KOPT-K1 (cell line): ENCODE measurements at regions not wholly inside any gene's neighbourhood (a gene's known extent, or its start where the extent isn't known, plus 50 kb on each side); places are given as distances from the start of the nearest gene placed in this dataset.

Experiments used
- H3K27ac ChIP-seq: fragments of 200-600 bp; sonication (generic); 2 replicates; pipeline ENCODE4 v1.5.1; 2016; ENCODE audit warnings: antibody characterized with exemption, mild to moderate bottlenecking, low read depth, low read length; ENCODE audit not compliant: poor library complexity, severe bottlenecking
- H3K36me3 ChIP-seq: fragments of 200-600 bp; sonication (generic); 2 replicates; pipeline ENCODE4 v1.5.1; 2017; ENCODE audit warnings: antibody characterized with exemption, mild to moderate bottlenecking, low read length, moderate library complexity; ENCODE audit not compliant: insufficient read depth
- H3K9me3 ChIP-seq: fragments of 200-600 bp; sonication (generic); 2 replicates; pipeline ENCODE4 v1.5.1; 2017; ENCODE audit warnings: antibody characterized with exemption, low read length, mild to moderate bottlenecking; ENCODE audit not compliant: insufficient read depth, poor library complexity, severe bottlenecking

GRCh38 chr13:74838096-74838495, 643.9 kb downstream of the TBC1D4 start:
- Histone ChIP-seq H3K9me3 (no peaks in the 10 kb centered on the region), H3K36me3 (no peaks in the 10 kb centered on the region), H3K27ac (no peak overlapping the region)

- no peaks in the 10 kb centered on the region for H3K9me3 ChIP-seq
- H3K27ac ChIP-seq: no peak overlapping the region
Measured at GRCh38 chr13:74836628-74837027, 645.3 kb downstream of the TBC1D4 start.

GRCh38 chr13:74835579-74835978, 646.4 kb downstream of the TBC1D4 start:
- Histone ChIP-seq H3K9me3 (no peaks in the 10 kb centered on the region), H3K27ac (no peak overlapping the region), H3K36me3 (no peaks in the 10 kb centered on the region)

More at GRCh38 chr13:74836628-74837027, 645.3 kb downstream of the TBC1D4 start:
- no peaks in the 10 kb centered on the region for H3K36me3 ChIP-seq

GRCh38 chr13:74825938-74826246, 656.1 kb downstream of the TBC1D4 start:
- Histone ChIP-seq H3K27ac (no peak overlapping the region), H3K36me3 (no peaks in the 10 kb centered on the region), H3K9me3 (no peaks in the 10 kb centered on the region)

GRCh38 chr13:74825152-74825937, 656.6 kb downstream of the TBC1D4 start:
- Histone ChIP-seq H3K36me3 (no peaks in the 10 kb centered on the region), H3K9me3 (no peaks in the 10 kb centered on the region), H3K27ac (no peak overlapping the region)

GRCh38 chr13:74820809-74821208, 661.2 kb downstream of the TBC1D4 start:
- Histone ChIP-seq H3K27ac (no peak overlapping the region), H3K36me3 (no peaks in the 10 kb centered on the region), H3K9me3 (no peaks in the 10 kb centered on the region)

GRCh38 chr13:74819549-74819948, 662.4 kb downstream of the TBC1D4 start:
- H3K36me3 ChIP-seq: no peaks in the 10 kb centered on the region
- no peak overlapping the region for H3K27ac ChIP-seq
- H3K9me3 ChIP-seq: no peaks in the 10 kb centered on the region

- Histone ChIP-seq H3K36me3 (no peaks in the 10 kb centered on the region), H3K27ac (no peak overlapping the region), H3K9me3 (no peaks in the 10 kb centered on the region)
Measured at GRCh38 chr13:74816737-74817136, 665.2 kb downstream of the TBC1D4 start.

GRCh38 chr13:74796157-74796556, 662.0 kb upstream of the KLF12 start:
- H3K36me3 ChIP-seq: no peaks in the 10 kb centered on the region

GRCh38 chr13:74795526-74795925, 661.3 kb upstream of the KLF12 start:
- no peaks in the 10 kb centered on the region for H3K36me3 ChIP-seq
- H3K9me3 ChIP-seq: no peaks in the 10 kb centered on the region
- no peak overlapping the region for H3K27ac ChIP-seq

More at GRCh38 chr13:74796157-74796556, 662.0 kb upstream of the KLF12 start:
- H3K9me3 ChIP-seq: no peaks in the 10 kb centered on the region
- no peak overlapping the region for H3K27ac ChIP-seq

- no peaks in the 10 kb centered on the region for H3K36me3 ChIP-seq
- H3K27ac ChIP-seq: no peak overlapping the region
- H3K9me3 ChIP-seq: no peaks in the 10 kb centered on the region
Measured at GRCh38 chr13:74794582-74794981, 660.4 kb upstream of the KLF12 start.

- H3K9me3 ChIP-seq: no peaks in the 10 kb centered on the region
- H3K36me3 ChIP-seq: no peaks in the 10 kb centered on the region
- H3K27ac ChIP-seq: no peak overlapping the region
Measured at GRCh38 chr13:74794147-74794546, 659.9 kb upstream of the KLF12 start.

GRCh38 chr13:74784959-74785358, 650.8 kb upstream of the KLF12 start:
- no peaks in the 10 kb centered on the region for H3K9me3 ChIP-seq
- H3K36me3 ChIP-seq: no peaks in the 10 kb centered on the region
- no peak overlapping the region for H3K27ac ChIP-seq

- Histone ChIP-seq H3K27ac (no peak overlapping the region), H3K36me3 (no peaks in the 10 kb centered on the region), H3K9me3 (no peaks in the 10 kb centered on the region)
Measured at GRCh38 chr13:74778946-74779345, 644.7 kb upstream of the KLF12 start.

GRCh38 chr13:74778087-74778486, 643.9 kb upstream of the KLF12 start:
- Histone ChIP-seq H3K27ac (no peak overlapping the region), H3K9me3 (no peaks in the 10 kb centered on the region)

GRCh38 chr13:74774264-74774663, 640.1 kb upstream of the KLF12 start:
- H3K9me3 ChIP-seq: no peaks in the 10 kb centered on the region
- no peaks in the 10 kb centered on the region for H3K36me3 ChIP-seq
- no peak overlapping the region for H3K27ac ChIP-seq

More at GRCh38 chr13:74778087-74778486, 643.9 kb upstream of the KLF12 start:
- no peaks in the 10 kb centered on the region for H3K36me3 ChIP-seq
